Left kidney (tissue), 1 donor: ENCODE measurements at regions not wholly inside any gene's neighbourhood (a gene's known extent, or its start where the extent isn't known, plus 50 kb on each side); places are given as distances from the start of the nearest gene placed in this dataset.

ENCODE experiments used
- DNase-seq: peaks from one replicate; pipeline ENCODE4 v3.0.0-alpha.2; 2013

DNA sequence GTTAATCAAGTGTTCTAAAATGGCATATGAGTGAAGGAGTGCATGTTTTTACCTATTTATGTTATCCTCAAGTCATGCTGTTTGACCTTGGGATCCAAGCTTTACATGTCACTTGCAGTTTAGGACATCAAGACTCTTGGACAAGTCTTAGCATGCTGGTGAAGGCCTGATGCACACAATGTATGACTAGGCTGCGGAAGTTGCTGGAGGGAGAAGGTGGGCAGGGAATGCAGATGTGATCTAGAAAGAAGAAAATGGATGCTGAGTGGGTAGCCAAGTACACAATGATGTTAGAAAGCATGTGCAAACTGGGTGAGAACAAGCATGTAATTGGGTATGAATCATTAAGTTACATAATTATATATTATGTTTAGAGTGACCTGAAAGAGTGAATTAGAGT lies 301.8 kb downstream of the BRINP2 start:
- no peak for DNase-seq

DNA sequence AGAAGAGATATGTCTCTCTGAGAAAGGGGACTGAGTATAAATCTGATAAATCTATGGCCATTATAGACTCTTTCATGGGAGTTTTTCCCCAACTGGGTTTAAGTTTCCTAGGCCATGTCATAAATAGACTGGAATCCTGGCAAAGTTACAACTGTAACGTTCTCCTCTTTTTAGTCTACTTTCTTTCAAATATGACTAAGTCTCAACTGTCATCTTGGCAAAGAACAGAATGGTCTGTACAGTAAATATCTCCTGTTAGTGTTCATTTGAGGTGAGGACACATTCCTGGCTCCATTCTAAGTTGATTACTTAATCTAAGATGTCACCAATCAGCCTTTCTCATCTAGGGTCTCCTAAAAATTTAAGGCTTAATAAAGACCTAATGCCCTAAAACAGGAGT lies 300.5 kb downstream of the BRINP2 start:
- no peak for DNase-seq

DNA sequence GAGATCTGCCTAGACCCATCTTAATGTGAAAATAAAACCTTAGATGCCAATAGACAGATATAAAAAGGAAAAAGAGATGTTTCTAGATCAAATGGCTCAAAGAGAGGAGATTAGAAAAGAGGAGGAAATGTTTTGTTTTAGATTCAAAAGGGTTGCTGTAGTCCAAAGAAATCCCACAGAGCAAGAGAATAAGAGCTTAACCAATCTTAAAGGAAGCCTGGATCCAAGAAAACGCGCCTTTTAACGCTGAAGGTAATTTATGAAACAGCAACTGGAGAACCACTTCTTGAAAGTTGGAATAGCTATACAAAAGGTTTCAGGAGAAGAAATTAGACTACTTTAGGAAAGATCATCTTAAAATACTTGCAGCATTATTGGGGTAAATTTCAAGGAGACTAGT lies 298.8 kb downstream of the BRINP2 start:
- DNase-seq: no peak

DNA sequence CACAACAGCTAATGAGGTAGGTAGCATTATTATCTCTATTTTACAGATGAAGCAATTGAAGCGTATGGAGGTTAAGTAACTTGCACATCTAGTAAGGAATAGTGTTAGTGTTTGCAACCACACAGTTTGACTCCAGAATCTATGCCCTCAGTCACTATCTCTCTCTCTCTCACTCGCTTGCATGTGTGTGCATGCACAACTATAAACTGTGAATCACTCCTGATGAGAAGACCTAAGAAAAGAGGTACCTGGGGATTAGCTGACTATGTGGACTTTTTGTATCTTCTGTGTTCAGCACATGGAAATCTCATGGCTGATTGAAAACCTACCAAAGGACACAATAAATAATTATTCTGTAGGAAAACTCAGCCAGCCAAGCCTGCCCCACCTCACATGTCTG lies 295.5 kb downstream of the BRINP2 start:
- no peak for DNase-seq

- no peak for DNase-seq
Observed at GRCh38 chr1:177464686-177465085, 293.9 kb downstream of the BRINP2 start.

DNA sequence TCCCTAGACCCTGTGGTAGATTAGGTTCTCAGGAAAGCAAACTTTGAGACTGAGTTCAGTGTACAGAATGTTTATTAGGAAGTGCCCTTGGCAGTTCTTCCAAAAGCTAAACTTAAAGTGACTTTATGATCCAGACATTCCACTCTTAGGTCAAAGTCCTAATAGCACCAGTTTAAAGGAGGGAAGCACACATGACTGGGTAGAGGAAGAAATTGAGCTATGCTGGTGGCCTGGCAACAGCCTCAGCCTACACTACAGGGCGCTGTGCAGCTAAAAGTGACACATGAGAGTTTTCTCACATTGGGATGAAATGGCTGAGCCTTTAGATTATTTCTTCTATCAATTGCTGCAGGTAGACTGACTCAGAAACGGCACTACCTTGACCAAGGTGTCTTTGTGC lies 280.4 kb downstream of the BRINP2 start:
- DNase-seq: peak; percentile 13

DNA sequence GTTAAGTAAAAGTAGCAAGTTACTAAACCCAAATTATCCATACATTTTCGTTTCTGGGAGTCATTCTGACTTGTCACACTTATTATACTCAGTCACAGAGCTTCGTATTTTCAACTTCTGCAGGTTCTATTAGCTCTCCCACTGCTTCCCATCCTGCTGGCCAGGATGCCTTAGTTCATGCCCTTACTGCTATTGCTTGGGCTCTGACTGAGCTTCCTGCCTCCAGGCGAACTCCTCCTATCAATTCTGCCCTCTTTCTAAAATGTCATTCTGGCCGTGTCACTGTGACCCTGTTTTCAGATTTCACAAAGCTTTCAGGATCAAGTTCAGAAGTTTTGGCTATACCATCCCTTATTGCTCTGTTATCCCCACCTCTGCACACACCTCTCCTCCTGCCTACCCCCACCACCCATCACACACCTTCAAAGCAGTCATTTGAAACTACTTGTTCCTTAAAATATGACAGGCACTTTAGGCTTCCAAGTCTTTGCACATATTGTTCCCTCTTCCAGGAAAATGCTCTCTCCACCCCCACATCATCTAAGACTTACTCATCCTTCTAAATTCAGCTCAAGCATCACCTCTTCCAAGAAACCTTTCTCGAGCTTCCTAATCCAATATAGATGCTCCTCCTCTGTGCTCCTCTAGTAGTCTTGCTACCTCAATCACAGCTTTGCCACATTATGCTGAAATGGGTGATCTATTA lies 278.0 kb downstream of the BRINP2 start:
- no peak for DNase-seq

DNA sequence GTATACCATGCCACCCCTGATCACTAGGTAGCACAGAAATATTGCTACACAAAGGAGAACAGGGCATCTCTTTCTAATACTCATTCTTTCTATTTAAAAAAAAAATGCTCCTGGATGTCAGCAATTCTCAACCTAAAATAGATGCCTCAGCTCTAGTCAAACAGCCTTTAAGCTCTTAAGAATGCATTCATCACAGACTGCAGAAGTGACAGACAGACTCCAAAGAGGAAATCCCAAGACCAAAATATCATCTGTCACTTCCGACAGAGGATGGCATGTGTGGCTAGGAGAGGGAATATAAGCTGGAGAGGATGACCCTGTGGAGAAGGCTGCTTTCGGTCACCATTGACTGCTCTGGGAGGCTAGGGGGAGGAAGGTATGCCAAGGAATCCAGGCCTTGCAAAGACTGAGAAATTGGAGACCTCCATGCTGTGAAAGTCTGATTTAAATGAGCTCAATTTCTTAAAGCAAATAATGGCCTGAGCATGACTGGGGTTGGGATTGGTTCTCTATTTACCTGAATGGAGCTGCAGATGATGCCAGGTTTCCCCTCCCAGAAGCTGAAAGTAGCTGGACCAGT lies 277.4 kb downstream of the BRINP2 start:
- peak; percentile 13 for DNase-seq

GRCh38 chr1:177444997-177445746 lies 274.4 kb downstream of the BRINP2 start:
- DNase-seq: no peak

DNA sequence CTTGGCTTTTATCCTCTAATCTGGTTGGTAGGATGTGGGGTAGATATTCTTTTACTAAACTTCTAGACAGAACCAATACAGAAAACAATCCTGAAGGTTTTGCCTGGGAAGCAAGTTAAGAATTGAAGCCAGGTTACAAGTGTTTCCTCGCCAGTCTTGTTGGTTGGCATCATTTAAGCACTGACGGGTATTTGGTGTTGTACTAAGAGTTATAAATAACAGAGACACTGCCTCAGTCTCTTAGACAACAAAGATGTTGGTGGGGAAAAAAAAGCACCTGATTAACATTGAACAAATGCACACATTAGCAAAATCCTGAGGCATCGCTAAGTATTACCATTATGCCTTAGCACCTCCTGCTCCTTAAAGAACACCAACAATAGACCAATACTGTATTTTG lies 272.2 kb downstream of the BRINP2 start:
- DNase-seq: no peak

DNA sequence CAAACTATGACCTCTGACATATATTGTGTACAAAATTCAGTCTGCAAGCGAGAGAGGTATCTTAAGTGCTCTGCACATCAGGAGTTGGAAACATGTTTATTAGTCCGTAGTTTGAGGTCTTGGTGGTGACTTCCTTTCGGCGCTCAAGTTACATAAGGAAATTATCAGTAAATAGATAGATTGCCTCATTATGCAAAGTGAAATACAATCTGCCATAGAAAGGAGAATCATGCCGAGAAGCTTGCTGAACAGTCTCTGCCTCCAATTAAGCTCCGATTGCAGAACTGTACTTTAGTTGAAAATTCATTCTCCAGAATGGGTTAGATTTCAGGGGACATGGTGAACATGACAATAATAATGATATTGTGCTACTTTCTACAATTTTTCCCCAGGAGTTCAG lies 271.8 kb downstream of the BRINP2 start:
- DNase-seq: no peak

GRCh38 chr1:177441281-177441680 lies 270.5 kb downstream of the BRINP2 start:
- DNase-seq: no peak

GRCh38 chr1:177440821-177441220 lies 270.1 kb downstream of the BRINP2 start:
- no peak for DNase-seq

DNA sequence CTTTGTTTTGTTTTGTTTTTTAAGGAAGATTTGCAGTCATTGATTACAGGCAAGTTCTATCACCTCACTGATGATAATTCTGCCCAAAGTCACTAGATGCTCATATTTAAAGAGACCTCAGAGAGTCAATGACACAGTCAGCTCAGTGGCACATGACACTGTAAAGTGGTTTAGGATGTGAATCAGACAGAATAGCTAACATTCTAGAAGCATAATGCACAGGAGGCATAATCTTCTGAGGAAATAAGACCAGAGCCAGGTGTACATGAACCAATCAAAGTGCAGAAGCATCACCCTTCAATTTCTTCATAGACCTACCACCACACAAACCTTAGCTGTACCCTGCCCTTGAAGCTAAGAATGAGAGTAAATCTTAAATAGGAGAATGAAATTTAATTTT lies 268.5 kb downstream of the BRINP2 start:
- no peak for DNase-seq

DNA sequence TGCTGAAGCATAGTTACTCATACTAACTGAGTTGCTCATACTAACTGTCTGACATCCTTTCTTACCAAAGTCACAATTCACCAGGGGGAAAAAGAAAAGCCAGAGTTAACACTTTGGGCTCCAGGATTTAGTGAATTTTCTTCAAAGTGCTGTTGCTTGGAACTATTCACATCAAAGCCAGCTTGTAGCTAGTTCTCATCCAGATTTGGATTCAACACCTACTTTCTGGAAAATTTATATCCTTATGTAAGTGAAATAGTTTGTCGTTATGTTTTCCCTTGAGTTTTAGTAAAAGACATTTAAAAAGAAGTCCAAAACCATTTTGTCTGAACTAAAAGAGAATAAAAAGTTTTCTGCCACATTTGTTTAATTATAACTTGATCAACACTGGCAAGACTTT lies 264.6 kb downstream of the BRINP2 start:
- DNase-seq: no peak

- DNase-seq: no peak
Observed at GRCh38 chr1:177432897-177433296, 262.1 kb downstream of the BRINP2 start.

DNA sequence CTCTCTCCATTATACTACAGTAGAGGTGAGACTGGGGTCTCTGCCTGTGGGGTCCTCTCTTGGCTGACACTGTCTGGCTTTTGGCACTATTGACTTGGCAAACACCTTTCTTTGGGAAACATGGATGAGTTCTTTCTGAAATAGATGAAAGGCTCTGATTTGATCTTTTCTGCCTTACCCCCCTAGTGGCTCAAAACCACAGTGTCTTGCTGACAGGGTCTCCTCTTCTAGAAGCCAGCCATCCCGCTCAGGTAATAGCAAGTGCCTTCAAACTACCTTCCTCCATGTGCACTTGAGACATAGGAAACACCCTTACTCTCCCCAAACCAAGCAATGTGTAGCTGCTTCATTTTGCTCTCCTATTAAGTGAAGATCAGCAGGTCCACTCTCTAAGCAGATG lies 260.4 kb downstream of the BRINP2 start:
- no peak for DNase-seq

DNA sequence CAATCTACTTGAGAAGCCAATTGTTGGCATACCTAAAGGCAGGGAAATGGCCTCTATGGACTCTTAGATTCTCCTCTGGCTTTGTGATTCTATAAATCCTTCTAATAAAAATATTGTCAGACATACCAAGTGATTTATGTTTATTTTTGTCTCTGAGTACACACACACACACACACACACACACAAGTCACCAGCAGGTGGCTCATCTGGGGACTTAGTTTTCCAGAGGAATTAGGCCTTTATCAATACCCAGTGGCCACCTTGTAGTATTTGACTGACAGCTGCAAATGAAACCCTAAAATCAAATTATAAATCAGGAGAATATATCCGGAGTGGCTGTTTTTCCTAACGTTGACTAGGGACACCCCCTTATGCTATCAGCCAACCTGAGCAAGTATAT lies 258.5 kb downstream of the BRINP2 start:
- no peak for DNase-seq

- DNase-seq: no peak
Observed at GRCh38 chr1:177427811-177428210, 257.1 kb downstream of the BRINP2 start.

GRCh38 chr1:177426497-177426896 lies 255.7 kb downstream of the BRINP2 start:
- no peak for DNase-seq

DNA sequence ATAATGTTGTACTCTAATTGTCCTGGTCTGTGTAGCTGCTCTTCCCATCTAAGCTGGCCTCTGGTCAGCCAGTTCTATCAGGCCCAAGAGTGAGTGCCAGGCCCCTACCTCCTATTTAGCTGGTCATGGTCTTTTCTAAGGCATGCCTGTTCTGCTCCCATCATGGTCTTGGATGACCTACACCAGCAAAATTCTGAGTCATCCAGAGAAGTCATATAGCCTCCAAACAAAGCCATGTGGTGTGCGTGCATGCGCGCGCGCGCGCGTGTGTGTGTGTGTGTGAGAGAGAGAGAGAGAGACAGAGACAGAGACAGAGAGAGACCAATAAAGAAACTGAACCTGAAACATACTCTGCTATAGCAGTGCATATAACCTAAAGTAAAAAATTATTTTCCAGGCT lies 254.4 kb downstream of the BRINP2 start:
- no peak for DNase-seq

GRCh38 chr1:177424744-177425143 lies 254.0 kb downstream of the BRINP2 start:
- no peak for DNase-seq

DNA sequence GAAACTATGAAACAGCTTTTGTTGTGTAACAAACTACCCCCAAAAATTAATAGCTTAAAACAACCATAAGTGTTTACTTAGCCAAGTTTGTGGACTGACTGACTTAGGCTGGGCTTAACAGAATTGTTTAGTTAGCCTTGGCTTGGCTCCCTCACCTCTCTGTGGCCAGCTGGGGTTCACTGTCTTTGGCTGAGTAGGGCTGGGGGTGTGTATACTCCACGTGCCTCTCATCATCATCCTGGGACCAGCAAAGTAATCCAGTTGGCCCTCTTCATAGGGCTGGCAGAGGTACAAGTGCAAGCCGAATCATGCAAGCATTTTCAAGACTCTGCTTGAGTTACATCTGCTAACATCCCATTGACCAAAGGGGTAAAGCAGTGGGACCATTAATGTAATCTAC lies 252.3 kb downstream of the BRINP2 start:
- no peak for DNase-seq
